IMR-90 (cell line): ENCODE measurements at regions not wholly inside any gene's neighbourhood (a gene's known extent, or its start where the extent isn't known, plus 50 kb on each side); places are given as distances from the start of the nearest gene placed in this dataset.

ENCODE experiments used
- ATAC-seq: fragments of 200-7000 bp; cut with Tn5 transposase; 2 replicates; pipeline ENCODE4 v1.9.1; 2020; ENCODE audit warnings: low read depth, mild to moderate bottlenecking, moderate library complexity
- BruUV-seq: library from RNA; stranded (reverse); fragments of 400-500 nt; replicated peaks from 2 replicates; lab custom pipeline; 2021; lab: Mats Ljungman, UMichigan
- CTCF ChIA-PET: fragments of 300-600 bp; formaldehyde crosslinking; extraction: SDS; loops from one replicate; lab custom pipeline; 2021; ENCODE audit warnings: antibody characterized with exemption; lab: Yijun Ruan, JAX
- POLR2A ChIA-PET: fragments of 300-600 bp; sonication (Branson Sonifier 250); formaldehyde crosslinking; loops from one replicate; lab custom pipeline; 2022; ENCODE audit warnings: antibody characterized with exemption; ENCODE audit not compliant: unreplicated experiment; lab: Charles Lee
- DNase-seq: peaks from one replicate; pipeline ENCODE4 v3.0.0; 2013
- H2AFZ ChIP-seq: replicated peaks from 2 replicates; pipeline ENCODE3; 2013; ENCODE audit warnings: low read length, mild to moderate bottlenecking; ENCODE audit not compliant: poor library complexity
- H2AK5ac ChIP-seq: 2 replicates; pipeline ENCODE4 v1.6.1; 2013; ENCODE audit warnings: low read depth, low read length, inconsistent platforms
- H2AK9ac ChIP-seq: replicated peaks from 2 replicates; pipeline ENCODE3; 2013; ENCODE audit warnings: mild to moderate bottlenecking, low read depth, low read length, moderate library complexity; ENCODE audit not compliant: poor library complexity
- H2BK120ac ChIP-seq: 2 replicates; pipeline ENCODE4 v1.6.1; 2013; ENCODE audit warnings: low read depth, low read length, inconsistent platforms
- H2BK15ac ChIP-seq: 3 replicates; pipeline ENCODE4 v1.6.1; 2013; ENCODE audit warnings: low read depth, low read length, inconsistent platforms
- H2BK20ac ChIP-seq: 2 replicates; pipeline ENCODE4 v1.6.1; 2013; ENCODE audit warnings: low read depth, mild to moderate bottlenecking, inconsistent platforms, low read length, moderate library complexity
- H2BK5ac ChIP-seq: 2 replicates; pipeline ENCODE4 v1.6.1; 2013; ENCODE audit warnings: mild to moderate bottlenecking, low read depth, low read length, inconsistent platforms; ENCODE audit not compliant: poor library complexity, severe bottlenecking
- H3K14ac ChIP-seq: replicated peaks from 2 replicates; pipeline ENCODE4 v1.6.1; 2013; ENCODE audit warnings: low read depth, low read length, inconsistent platforms
- H3K18ac ChIP-seq: 2 replicates; pipeline ENCODE4 v1.6.1; 2013; ENCODE audit warnings: low read depth, low read length, control low read depth
- H3K23ac ChIP-seq: 2 replicates; pipeline ENCODE4 v1.6.1; 2013; ENCODE audit warnings: low read depth, low read length, inconsistent platforms
- H3K27ac ChIP-seq: 2 replicates; pipeline ENCODE4 v1.5.1; 2013; ENCODE audit warnings: mild to moderate bottlenecking, control low read depth, low read length; ENCODE audit not compliant: insufficient read depth
- H3K27me3 ChIP-seq: 2 replicates; pipeline ENCODE4 v1.6.1; 2013; ENCODE audit warnings: low read length; ENCODE audit not compliant: control insufficient read depth, insufficient read depth
- H3K36me3 ChIP-seq: 2 replicates; pipeline ENCODE4 v1.6.1; 2013; ENCODE audit warnings: low read length, mixed read lengths; ENCODE audit not compliant: control insufficient read depth, insufficient read depth
- H3K4ac ChIP-seq: 2 replicates; pipeline ENCODE4 v1.6.1; 2013; ENCODE audit warnings: low read depth, low read length, inconsistent platforms
- H3K4me1 ChIP-seq: 2 replicates; pipeline ENCODE4 v1.6.1; 2013; ENCODE audit warnings: low read length, mixed read lengths; ENCODE audit not compliant: control insufficient read depth, insufficient read depth
- H3K4me2 ChIP-seq: 2 replicates; pipeline ENCODE4 v1.6.1; 2013; ENCODE audit warnings: low read depth, mild to moderate bottlenecking, control low read depth, low read length, moderate library complexity
- H3K4me3 ChIP-seq: 2 replicates; pipeline ENCODE4 v1.5.1; 2013; ENCODE audit warnings: low read depth, mild to moderate bottlenecking, control low read depth, low read length, moderate library complexity; ENCODE audit not compliant: insufficient read depth
- H3K56ac ChIP-seq: 2 replicates; pipeline ENCODE4 v1.6.1; 2013; ENCODE audit warnings: low read length, inconsistent platforms; ENCODE audit not compliant: insufficient read depth; ENCODE audit errors: extremely low read depth
- H3K79me1 ChIP-seq, 2 experiments: 2 replicates each; pipeline ENCODE4 v1.6.1; 2013; ENCODE audit warnings: low read length in 2 of 2, inconsistent platforms in 1 of 2, low read depth in 1 of 2
- H3K9ac ChIP-seq: 2 replicates; pipeline ENCODE4 v1.6.1; 2013; ENCODE audit warnings: low read depth, low read length, control low read depth
- H3K9me1 ChIP-seq: 2 replicates; pipeline ENCODE4 v1.6.1; 2013; ENCODE audit warnings: low read length, inconsistent platforms; ENCODE audit not compliant: insufficient read depth
- H3K9me3 ChIP-seq: 2 replicates; pipeline ENCODE4 v1.6.1; 2013; ENCODE audit warnings: low read length; ENCODE audit not compliant: control insufficient read depth, insufficient read depth
- H4K20me1 ChIP-seq: 2 replicates; pipeline ENCODE4 v1.6.1; 2013; ENCODE audit warnings: low read length, inconsistent platforms; ENCODE audit not compliant: insufficient read depth
- H4K5ac ChIP-seq: 2 replicates; pipeline ENCODE4 v1.6.1; 2013; ENCODE audit warnings: mild to moderate bottlenecking, low read depth, low read length, control low read depth
- H4K8ac ChIP-seq, 2 experiments: 2 replicates each; pipeline ENCODE4 v1.6.1; 2013; ENCODE audit warnings: low read depth in 2 of 2, low read length in 2 of 2, control low read depth in 1 of 2, inconsistent platforms in 1 of 2
- H4K91ac ChIP-seq: 2 replicates; pipeline ENCODE4 v1.6.1; 2013; ENCODE audit warnings: low read depth, low read length, inconsistent platforms; ENCODE audit not compliant: insufficient read depth
- BHLHE40 ChIP-seq: fragments of 150-350 bp; IDR thresholded peaks from 2 replicates; pipeline ENCODE4 v1.6.1; 2016; ENCODE audit warnings: mild to moderate bottlenecking, low read depth, low read length
- CEBPB ChIP-seq: IDR thresholded peaks from 2 replicates; pipeline ENCODE4 v1.6.1; 2012; ENCODE audit warnings: low read depth, low read length, improper control_type of control experiment
- FOS ChIP-seq: fragments of 150-350 bp; IDR thresholded peaks from 2 replicates; pipeline ENCODE4 v1.6.1; 2016; ENCODE audit warnings: low read depth, low read length
- MAFK ChIP-seq: IDR thresholded peaks from 2 replicates; pipeline ENCODE4 v1.6.1; 2012; ENCODE audit warnings: low read depth, low read length, improper control_type of control experiment
- MAZ ChIP-seq: IDR thresholded peaks from 2 replicates; pipeline ENCODE4 v1.6.1; 2012; ENCODE audit warnings: low read depth, mild to moderate bottlenecking, low read length, improper control_type of control experiment, moderate library complexity, borderline replicate concordance
- MXI1 ChIP-seq: IDR thresholded peaks from 2 replicates; pipeline ENCODE4 v1.6.1; 2012; ENCODE audit warnings: low read depth, mild to moderate bottlenecking, low read length, moderate library complexity, borderline replicate concordance
- POLR2A ChIP-seq: IDR thresholded peaks from 2 replicates; pipeline ENCODE4 v1.6.1; 2012; ENCODE audit warnings: mild to moderate bottlenecking, low read depth, low read length
- RAD21 ChIP-seq: IDR thresholded peaks from 2 replicates; pipeline ENCODE4 v1.6.1; 2012; ENCODE audit warnings: low read length, improper control_type of control experiment
- RCOR1 ChIP-seq: IDR thresholded peaks from 2 replicates; pipeline ENCODE4 v1.6.1; 2012; ENCODE audit warnings: mild to moderate bottlenecking, low read length, improper control_type of control experiment; ENCODE audit not compliant: insufficient replicate concordance
- RFX5 ChIP-seq: IDR thresholded peaks from 2 replicates; pipeline ENCODE4 v1.8.0; 2012; ENCODE audit warnings: low read depth, mild to moderate bottlenecking, low read length, moderate library complexity
- SMC3 ChIP-seq: fragments of 150-350 bp; IDR thresholded peaks from 2 replicates; pipeline ENCODE4 v1.6.1; 2016; ENCODE audit warnings: low read depth, mild to moderate bottlenecking, antibody characterized with exemption, low read length, moderate library complexity
- USF2 ChIP-seq: fragments of 150-350 bp; IDR thresholded peaks from 2 replicates; pipeline ENCODE4 v1.6.1; 2017; ENCODE audit warnings: mild to moderate bottlenecking, antibody characterized with exemption, low read length, low read depth
- WGBS, 2 experiments: methylation state at CpG; one replicate each; pipeline versions ENCODE4 v1.1.5 to v1.1.7; 2013; ENCODE audit warnings: missing lambda C conversion rate in 2 of 2; ENCODE audit not compliant: insufficient read length in 1 of 2; ENCODE audit errors: extremely low coverage in 2 of 2; 5-methylcytosine and 5-hydroxymethylcytosine counted together
- dilution Hi-C: fragments of 300-500 bp; cut with HindIII; formaldehyde crosslinking; loops from one replicate; pipeline ENCODE4 v1.14.3; 2018; ENCODE audit warnings: low sequenced_read_pairs; ENCODE audit not compliant: unreplicated experiment
- in situ Hi-C: fragments of 300-500 bp; cut with MboI; formaldehyde crosslinking; loops from 3 replicates; pipeline ENCODE4 v1.14.3; 2019; ENCODE audit warnings: low sequenced_read_pairs, inconsistent platforms, mixed read lengths
- intact Hi-C: fragments of 100-400 bp; cut with micrococcal nuclease; formaldehyde crosslinking; loops from 2 replicates; pipeline ENCODE4 v1.10.0; 2022
- TF ChIP-seq, protein P1 (sequence below): conservative IDR thresholded peaks from 2 replicates; pipeline ENCODE4 v1.5.1; 2012; ENCODE audit warnings: mild to moderate bottlenecking, low read depth, low read length, improper control_type of control experiment

- Histone ChIP-seq H3K9me1 (no peaks in the 10 kb centered on the region), H3K79me1 (no peaks in the 10 kb centered on the region), H3K56ac (no peak overlapping the region), H3K18ac (no peak overlapping the region; the same call in 1 of the 2 replicates), H3K4me3 (no peak overlapping the region), H3K9me3 (no peaks in the 10 kb centered on the region), H2AK9ac (no peak overlapping the region), H4K5ac (no peak overlapping the region), H3K27me3 (no peaks in the 10 kb centered on the region), H3K23ac (no peak overlapping the region), H3K4me2 (no peak overlapping the region), H2BK120ac (no peak overlapping the region), H2BK5ac (no peak overlapping the region), H3K36me3 (no peaks in the 10 kb centered on the region), H4K8ac (no peak overlapping the region), H2BK20ac (no peak overlapping the region), H2BK15ac (no peak overlapping the region), H2AFZ (no peak overlapping the region), H3K9ac (no peak overlapping the region), H4K91ac (no peak overlapping the region), H3K27ac (no peak overlapping the region), H3K4me1 (no peaks in the 10 kb centered on the region; the same call in 1 of the 2 replicates), H3K14ac (no peak overlapping the region), H4K20me1 (no peaks in the 10 kb centered on the region), H2AK5ac (no peak overlapping the region), H3K4ac (no peak overlapping the region)
- ChIA-PET CTCF (interaction anchor here (1.0 kb wide), 1 partner anchor 9 kb away, joined by 3 read pairs; no protein-coding TSS in a partner anchor), POLR2A (interaction anchor here (0.6 kb wide), 1 partner anchor 14 kb away, joined by 3 read pairs; no protein-coding TSS in a partner anchor)
- no CpG with 5 or more reads among the region's 2 CpGs for WGBS, 2 experiments
- no peak for TF ChIP-seq SMC3
- no peak for TF ChIP-seq RFX5
- no peak for TF ChIP-seq BHLHE40
- no peak for TF ChIP-seq RAD21
- TF ChIP-seq CEBPB = no peak
- no peak for TF ChIP-seq POLR2A
- TF ChIP-seq RCOR1 = no peak
- TF ChIP-seq FOS = no peak
- TF ChIP-seq, protein P1, sequence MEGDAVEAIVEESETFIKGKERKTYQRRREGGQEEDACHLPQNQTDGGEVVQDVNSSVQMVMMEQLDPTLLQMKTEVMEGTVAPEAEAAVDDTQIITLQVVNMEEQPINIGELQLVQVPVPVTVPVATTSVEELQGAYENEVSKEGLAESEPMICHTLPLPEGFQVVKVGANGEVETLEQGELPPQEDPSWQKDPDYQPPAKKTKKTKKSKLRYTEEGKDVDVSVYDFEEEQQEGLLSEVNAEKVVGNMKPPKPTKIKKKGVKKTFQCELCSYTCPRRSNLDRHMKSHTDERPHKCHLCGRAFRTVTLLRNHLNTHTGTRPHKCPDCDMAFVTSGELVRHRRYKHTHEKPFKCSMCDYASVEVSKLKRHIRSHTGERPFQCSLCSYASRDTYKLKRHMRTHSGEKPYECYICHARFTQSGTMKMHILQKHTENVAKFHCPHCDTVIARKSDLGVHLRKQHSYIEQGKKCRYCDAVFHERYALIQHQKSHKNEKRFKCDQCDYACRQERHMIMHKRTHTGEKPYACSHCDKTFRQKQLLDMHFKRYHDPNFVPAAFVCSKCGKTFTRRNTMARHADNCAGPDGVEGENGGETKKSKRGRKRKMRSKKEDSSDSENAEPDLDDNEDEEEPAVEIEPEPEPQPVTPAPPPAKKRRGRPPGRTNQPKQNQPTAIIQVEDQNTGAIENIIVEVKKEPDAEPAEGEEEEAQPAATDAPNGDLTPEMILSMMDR = no peak
- TF ChIP-seq MAZ = no peak
- no peak for TF ChIP-seq MAFK
- no peak for TF ChIP-seq MXI1
- TF ChIP-seq USF2 = no peak
- dilution Hi-C loops (no loop called here), in situ Hi-C loops (no loop called here), intact Hi-C loops (no loop called here)
- ATAC-seq = no peak
- DNase-seq = no peak
- BruUV-seq = no TSS peak
Observed at GRCh38 chr12:88951860-88952561, 371.7 kb upstream of the KITLG start.
